ENCODE measurements at regions not wholly inside any gene's neighbourhood (a gene's known extent, or its start where the extent isn't known, plus 50 kb on each side); places are given as distances from the start of the nearest gene placed in this dataset.

DNA sequence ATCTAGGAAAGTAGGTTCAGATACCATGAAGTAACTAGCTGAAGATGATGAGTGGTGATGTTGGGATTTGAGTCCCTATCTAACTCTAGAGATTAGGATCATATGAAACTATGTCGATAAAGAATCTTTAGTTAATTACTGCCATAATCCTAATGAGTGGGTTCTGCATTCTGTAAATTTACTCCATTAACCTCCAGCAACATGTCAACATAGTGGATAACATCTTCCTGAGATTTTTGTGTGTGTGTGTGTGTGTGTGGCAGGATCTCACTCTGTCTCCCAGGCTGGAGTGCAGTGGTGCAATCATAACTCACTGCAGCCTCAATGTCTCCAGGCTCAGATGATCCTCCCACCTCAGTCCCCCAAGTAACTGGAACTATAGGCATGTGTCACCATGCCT lies 272.9 kb upstream of the DPH6 start:
- H3K4me1 Mint-ChIP-seq (ENCODE audit: low read depth, unreplicated experiment): no peaks in the 10 kb centered on the region
- no peak for DNase-seq
- H3K9me3 ChIP-seq: no peaks in the 10 kb centered on the region
- H3K27ac Mint-ChIP-seq (ENCODE audit: unreplicated experiment): no peak overlapping the region
- BruUV-seq (replicated peaks): no TSS peak
- no peaks in the 10 kb centered on the region for H3K27me3 ChIP-seq (replicated peaks; ENCODE audit: control insufficient read depth, insufficient read depth, low read length)
- no peak for TF ChIP-seq CTCF (IDR thresholded peaks at IDR 0.05; ENCODE audit: insufficient read depth in 1 of 2, low read depth in 1 of 2, low read length in 1 of 2, severe bottlenecking in 1 of 2, unreplicated experiment in 1 of 2)
- H3K9me3 Mint-ChIP-seq (ENCODE audit: unreplicated experiment): no peaks in the 10 kb centered on the region
- H3K27me3 Mint-ChIP-seq (ENCODE audit: insufficient read depth, unreplicated experiment): no peaks in the 10 kb centered on the region
- no peak overlapping the region for H3K4me3 Mint-ChIP-seq (ENCODE audit: unreplicated experiment)
- no peak overlapping the region for H3K4me3 ChIP-seq (ENCODE audit: low read depth, low read length)
- intact Hi-C loops (cut with micrococcal nuclease; ENCODE audit: unreplicated experiment): no loop called here
- ChIA-PET POLR2A (no interaction called here), CTCF (no interaction called here)
- H3K4me1 ChIP-seq: no peaks in the 10 kb centered on the region
- no peaks in the 10 kb centered on the region for H3K36me3 Mint-ChIP-seq (ENCODE audit: insufficient read depth, unreplicated experiment)
- H3K36me3 ChIP-seq (ENCODE audit: control insufficient read depth, insufficient read depth, low read length): no peaks in the 10 kb centered on the region

DNA sequence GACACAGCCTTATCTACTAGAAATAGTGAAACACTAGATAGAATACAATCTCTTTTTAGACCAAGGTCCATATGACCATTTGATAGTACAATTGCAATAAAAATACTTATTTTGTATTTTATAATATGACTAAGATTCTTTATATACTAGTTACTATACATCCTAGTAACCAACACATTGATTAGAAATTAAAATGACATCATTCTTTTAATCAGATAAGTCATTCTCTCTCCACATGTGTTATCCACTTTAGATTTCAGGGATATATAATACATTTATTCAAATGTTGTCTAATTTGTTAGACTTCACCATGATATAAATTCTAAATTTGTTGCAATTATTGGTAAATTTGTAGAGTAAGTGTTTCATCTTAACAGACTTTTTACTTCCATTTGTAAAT lies 276.2 kb upstream of the DPH6 start:
- POLR2A ChIA-PET: no interaction called here
- no peak overlapping the region for H3K27ac Mint-ChIP-seq (ENCODE audit: unreplicated experiment)
- no peaks in the 10 kb centered on the region for H3K9me3 ChIP-seq
- H3K4me1 Mint-ChIP-seq (ENCODE audit: low read depth, unreplicated experiment): no peaks in the 10 kb centered on the region
- H3K4me1 ChIP-seq: no peaks in the 10 kb centered on the region
- DNase-seq: no peak
- no peaks in the 10 kb centered on the region for H3K36me3 ChIP-seq (ENCODE audit: control insufficient read depth, insufficient read depth, low read length)
- no peak for TF ChIP-seq CTCF (IDR thresholded peaks at IDR 0.05; ENCODE audit: insufficient read depth in 1 of 2, low read depth in 1 of 2, low read length in 1 of 2, severe bottlenecking in 1 of 2, unreplicated experiment in 1 of 2)
- no peaks in the 10 kb centered on the region for H3K27me3 Mint-ChIP-seq (ENCODE audit: insufficient read depth, unreplicated experiment)
- no peak overlapping the region for H3K4me3 Mint-ChIP-seq (ENCODE audit: unreplicated experiment)
- intact Hi-C loops (cut with micrococcal nuclease; ENCODE audit: unreplicated experiment): no loop called here
- no peaks in the 10 kb centered on the region for H3K36me3 Mint-ChIP-seq (ENCODE audit: insufficient read depth, unreplicated experiment)
- H3K27me3 ChIP-seq (replicated peaks; ENCODE audit: control insufficient read depth, insufficient read depth, low read length): no peaks in the 10 kb centered on the region
- H3K9me3 Mint-ChIP-seq (ENCODE audit: unreplicated experiment): no peaks in the 10 kb centered on the region
- CTCF ChIA-PET: no interaction called here
- no TSS peak for BruUV-seq (replicated peaks)
- H3K4me3 ChIP-seq (ENCODE audit: low read depth, low read length): no peak overlapping the region

- no peak overlapping the region for H3K27ac Mint-ChIP-seq (ENCODE audit: unreplicated experiment)
- Histone ChIP-seq H3K4me3 (ENCODE audit: low read depth, low read length) (no peak overlapping the region), H3K4me1 (0 out of 2 replicates have a peak, but pooled peaks cover 4% of the 10 kb centered on the region), H3K9me3 (no peaks in the 10 kb centered on the region), H3K36me3 (ENCODE audit: control insufficient read depth, insufficient read depth, low read length) (no peaks in the 10 kb centered on the region), H3K27me3 (replicated peaks; ENCODE audit: control insufficient read depth, insufficient read depth, low read length) (no peaks in the 10 kb centered on the region)
- BruUV-seq (replicated peaks): no TSS peak
- DNase-seq: no peak
- TF ChIP-seq CTCF (IDR thresholded peaks at IDR 0.05; ENCODE audit: insufficient read depth in 1 of 2, low read depth in 1 of 2, low read length in 1 of 2, severe bottlenecking in 1 of 2, unreplicated experiment in 1 of 2): no peak
- H3K4me3 Mint-ChIP-seq (ENCODE audit: unreplicated experiment): no peak overlapping the region
- no peaks in the 10 kb centered on the region for H3K9me3 Mint-ChIP-seq (ENCODE audit: unreplicated experiment)
- intact Hi-C loops (cut with micrococcal nuclease; ENCODE audit: unreplicated experiment): no loop called here
- H3K36me3 Mint-ChIP-seq (ENCODE audit: insufficient read depth, unreplicated experiment): no peaks in the 10 kb centered on the region
- no peaks in the 10 kb centered on the region for H3K27me3 Mint-ChIP-seq (ENCODE audit: insufficient read depth, unreplicated experiment)
- POLR2A ChIA-PET: no interaction called here
- no peaks in the 10 kb centered on the region for H3K4me1 Mint-ChIP-seq (ENCODE audit: low read depth, unreplicated experiment)
- CTCF ChIA-PET: no interaction called here
Measured at GRCh38 chr15:35827141-35827540, 281.2 kb upstream of the DPH6 start.

Data from Caco-2 (cell line).